ENCODE measurements at regions not wholly inside any gene's neighbourhood (a gene's known extent, or its start where the extent isn't known, plus 50 kb on each side); places are given as distances from the start of the nearest gene placed in this dataset.

GRCh38 chr1:50292276-50292675, 131.0 kb downstream of the DMRTA2 start:
- POLR2A ChIA-PET = no interaction called here
- DNase-seq (ENCODE audit: extremely low spot score) = no peak
- CTCF ChIA-PET = interaction anchor here (1.4 kb wide), 1 partner anchor 11 kb away, joined by 3 read pairs; no protein-coding TSS in a partner anchor
- TF ChIP-seq CTCF (IDR thresholded peaks at IDR 0.05; ENCODE audit: control extremely low read depth, extremely low read depth, low read depth, missing control alignments) = no peak

GRCh38 chr1:50289495-50289894, 133.7 kb downstream of the DMRTA2 start:
- TF ChIP-seq CTCF (IDR thresholded peaks at IDR 0.05; ENCODE audit: control extremely low read depth, extremely low read depth, low read depth, missing control alignments) = no peak
- DNase-seq (ENCODE audit: extremely low spot score) = no peak
- ChIA-PET POLR2A (no interaction called here), CTCF (no interaction called here)

GRCh38 chr1:50285994-50286393, 137.2 kb downstream of the DMRTA2 start:
- POLR2A ChIA-PET = no interaction called here
- no peak for TF ChIP-seq CTCF (IDR thresholded peaks at IDR 0.05; ENCODE audit: control extremely low read depth, extremely low read depth, low read depth, missing control alignments)
- CTCF ChIA-PET = interaction anchor here (0.9 to 1.0 kb wide), 3 partner anchors 8 to 13 kb away, joined by 3 to 4 read pairs (median 3); no protein-coding TSS in a partner anchor
- no peak for DNase-seq (ENCODE audit: extremely low spot score)

GRCh38 chr1:50279622-50280330, 143.5 kb downstream of the DMRTA2 start:
- DNase-seq (ENCODE audit: extremely low spot score) = no peak
- ChIA-PET POLR2A (no interaction called here), CTCF (no interaction called here)
- TF ChIP-seq CTCF (IDR thresholded peaks at IDR 0.05; ENCODE audit: control extremely low read depth, extremely low read depth, low read depth, missing control alignments) = no peak

- TF ChIP-seq CTCF (IDR thresholded peaks at IDR 0.05; ENCODE audit: control extremely low read depth, extremely low read depth, low read depth, missing control alignments) = no peak
- POLR2A ChIA-PET = no interaction called here
- CTCF ChIA-PET = interaction anchor here (1.0 kb wide), 1 partner anchor 16 kb away, joined by 3 read pairs; no protein-coding TSS in a partner anchor
- DNase-seq (ENCODE audit: extremely low spot score) = no peak
These were observed 144.3 kb downstream of the DMRTA2 start for GRCh38 chr1:50278961-50279360.

- TF ChIP-seq CTCF (IDR thresholded peaks at IDR 0.05; ENCODE audit: control extremely low read depth, extremely low read depth, low read depth, missing control alignments) = no peak
- POLR2A ChIA-PET = no interaction called here
- no peak for DNase-seq (ENCODE audit: extremely low spot score)
- CTCF ChIA-PET = interaction anchor here (1.0 kb wide), 1 partner anchor 16 kb away, joined by 3 read pairs; no protein-coding TSS in a partner anchor
These were observed 144.8 kb downstream of the DMRTA2 start for GRCh38 chr1:50278410-50278809.
